Left lung (tissue), 4 donors: ENCODE measurements at regions not wholly inside any gene's neighbourhood (a gene's known extent, or its start where the extent isn't known, plus 50 kb on each side); places are given as distances from the start of the nearest gene placed in this dataset.
A peak's percentile ranks its signal among the peaks of the same experiment; 100 is the strongest.

Source experiments
- ATAC-seq: fragments of 200-7000 bp; cut with Tn5 transposase; one replicate; pipeline ENCODE4 v1.9.1; 2020; ENCODE audit warnings: moderate library complexity
- DNase-seq, 4 donors: peaks; one replicate each; pipeline ENCODE4 v3.0.0-alpha.2; 2013 to 2020
- H3K27ac ChIP-seq, 2 donors: fragments of 200-600 bp; sonication (generic) in 1 of 2; one replicate each; pipeline versions ENCODE4 v1.5.0 to v1.8.0; 2020 to 2021
- H3K27me3 ChIP-seq, 2 donors: fragments of 200-600 bp; sonication (generic) in 1 of 2; one replicate each; pipeline versions ENCODE4 v1.5.0 to v1.8.0; 2020 to 2021
- H3K36me3 ChIP-seq, 2 donors: fragments of 200-600 bp; sonication (generic) in 1 of 2; one replicate each; pipeline versions ENCODE4 v1.5.0 to v1.8.0; 2020 to 2021
- H3K4me1 ChIP-seq, 2 donors: fragments of 200-600 bp; one replicate each; pipeline ENCODE4 v1.8.0; 2021
- H3K4me3 ChIP-seq, 2 donors: fragments of 200-600 bp; sonication (generic) in 1 of 2; one replicate each; pipeline versions ENCODE4 v1.5.0 to v1.8.0; 2020 to 2021; ENCODE audit warnings: mild to moderate bottlenecking in 1 of 2
- H3K9me3 ChIP-seq, 2 donors: fragments of 200-600 bp; sonication (generic) in 1 of 2; one replicate each; pipeline versions ENCODE4 v1.5.0 to v1.8.0; 2020 to 2021
- CTCF ChIP-seq, 2 donors: fragments of 200-600 bp; sonication (generic) in 1 of 2; IDR thresholded peaks; one replicate each; pipeline versions ENCODE4 v1.5.0 to v1.8.0; 2021; ENCODE audit warnings: antibody characterized with exemption in 2 of 2
- intact Hi-C, 2 donors: fragments of 100-400 bp; cut with DNase I; formaldehyde crosslinking; loops; one replicate each; pipeline versions ENCODE4 v1.11.2 to v1.14.2; 2022
- donor health status: DM: no; HTN: yes; CAD: no.
- donor health status: DM: no; HTN: no; CAD: no.

- H3K4me1 ChIP-seq = no peaks in the 10 kb centered on the region
- no peak for TF ChIP-seq CTCF (IDR thresholded peaks at IDR 0.05)
- H3K27ac ChIP-seq = no peak overlapping the region
- no peaks in the 10 kb centered on the region for H3K27me3 ChIP-seq
- no peak for DNase-seq
- no peaks in the 10 kb centered on the region for H3K9me3 ChIP-seq
- H3K36me3 ChIP-seq = no peaks in the 10 kb centered on the region
- no peak overlapping the region for H3K4me3 ChIP-seq
- no peak for ATAC-seq
- intact Hi-C loops = no loop called here
Observed at GRCh38 chr4:30862196-30862595, 142.0 kb downstream of the PCDH7 start.

- Histone ChIP-seq H3K4me1 (no peaks in the 10 kb centered on the region), H3K27me3 (no peaks in the 10 kb centered on the region), H3K9me3 (no peaks in the 10 kb centered on the region), H3K36me3 (no peaks in the 10 kb centered on the region), H3K4me3 (no peak overlapping the region), H3K27ac (no peak overlapping the region)
- peak in 1 of 4 donors; percentile 31 for DNase-seq
- no peak for ATAC-seq
- intact Hi-C loops = no loop called here
- no peak for TF ChIP-seq CTCF (IDR thresholded peaks at IDR 0.05)
Observed at GRCh38 chr4:30863021-30863420, 142.9 kb downstream of the PCDH7 start.

GRCh38 chr4:30865691-30866090, 145.5 kb downstream of the PCDH7 start:
- H3K27me3 ChIP-seq = no peaks in the 10 kb centered on the region
- peak in 1 of 4 donors; percentile 33 for DNase-seq
- no peak overlapping the region for H3K27ac ChIP-seq
- H3K36me3 ChIP-seq = no peaks in the 10 kb centered on the region
- no peak for ATAC-seq
- no peak overlapping the region for H3K4me3 ChIP-seq
- intact Hi-C loops = no loop called here
- H3K9me3 ChIP-seq = peaks cover 0 to 2% of the 10 kb centered on the region in 2 donors
- no peak for TF ChIP-seq CTCF (IDR thresholded peaks at IDR 0.05)
- H3K4me1 ChIP-seq = peaks cover 0 to 2% of the 10 kb centered on the region in 2 donors

DNA sequence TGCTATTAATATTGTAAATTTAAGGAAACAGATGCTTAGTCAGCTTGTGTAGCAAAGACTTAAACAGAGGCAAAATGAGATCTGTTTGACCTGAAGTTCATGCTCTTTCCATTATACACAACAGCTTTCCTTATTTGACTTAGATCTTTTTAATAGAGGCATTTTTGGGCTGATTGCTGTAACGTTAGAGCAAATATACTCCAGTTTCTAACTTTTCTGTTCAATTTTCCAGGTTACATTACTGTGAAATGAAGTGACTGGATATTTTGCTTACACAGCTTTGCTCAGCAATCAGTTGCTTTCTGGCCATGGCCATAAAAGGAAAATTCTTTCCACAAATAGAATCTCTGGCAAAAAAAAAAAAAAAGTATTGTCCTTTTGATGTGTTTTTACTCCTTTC, 146.2 kb downstream of the PCDH7 start:
- H3K27me3 ChIP-seq = no peaks in the 10 kb centered on the region
- peaks cover 0 to 2% of the 10 kb centered on the region in 2 donors for H3K9me3 ChIP-seq
- TF ChIP-seq CTCF (IDR thresholded peaks at IDR 0.05) = no peak
- DNase-seq (peak in 1 of 4 donors; percentile 48), ATAC-seq (no peak)
- H3K36me3 ChIP-seq = no peaks in the 10 kb centered on the region
- intact Hi-C loops = no loop called here
- H3K4me3 ChIP-seq = no peak overlapping the region
- peaks cover 0 to 2% of the 10 kb centered on the region in 2 donors for H3K4me1 ChIP-seq
- no peak overlapping the region for H3K27ac ChIP-seq

GRCh38 chr4:30866907-30867306, 146.7 kb downstream of the PCDH7 start:
- Histone ChIP-seq H3K36me3 (no peaks in the 10 kb centered on the region), H3K4me3 (no peak overlapping the region), H3K4me1 (peaks cover 0 to 2% of the 10 kb centered on the region in 2 donors), H3K27me3 (no peaks in the 10 kb centered on the region), H3K27ac (no peak overlapping the region), H3K9me3 (peaks cover 0 to 2% of the 10 kb centered on the region in 2 donors)
- ATAC-seq (no peak), DNase-seq (no peak)
- intact Hi-C loops = no loop called here
- no peak for TF ChIP-seq CTCF (IDR thresholded peaks at IDR 0.05)
